OCI-LY1 (cell line): ENCODE measurements at regions not wholly inside any gene's neighbourhood (a gene's known extent, or its start where the extent isn't known, plus 50 kb on each side); places are given as distances from the start of the nearest gene placed in this dataset.

Experiments used
- CTCF ChIP-seq: fragments of 200-600 bp; sonication (generic), shearing (Covaris generic); IDR thresholded peaks from 2 replicates; pipeline ENCODE4 v1.5.1; 2017; ENCODE audit warnings: mild to moderate bottlenecking, antibody characterized with exemption, low read length, moderate library complexity, mixed read lengths
- EZH2 ChIP-seq: fragments of 200-600 bp; sonication (generic), shearing (Covaris generic); IDR thresholded peaks from 2 replicates; pipeline ENCODE4 v1.8.0; 2017; ENCODE audit warnings: borderline replicate concordance, mixed run types, mild to moderate bottlenecking, antibody characterized with exemption, low read length, moderate library complexity, mixed read lengths

GRCh38 chr3:40639006-40639405 lies 114.2 kb downstream of the ZNF621 start:
- TF ChIP-seq CTCF (no peak), EZH2 (no peak)
